ENCODE measurements at regions not wholly inside any gene's neighbourhood (a gene's known extent, or its start where the extent isn't known, plus 50 kb on each side); places are given as distances from the start of the nearest gene placed in this dataset.

DNA sequence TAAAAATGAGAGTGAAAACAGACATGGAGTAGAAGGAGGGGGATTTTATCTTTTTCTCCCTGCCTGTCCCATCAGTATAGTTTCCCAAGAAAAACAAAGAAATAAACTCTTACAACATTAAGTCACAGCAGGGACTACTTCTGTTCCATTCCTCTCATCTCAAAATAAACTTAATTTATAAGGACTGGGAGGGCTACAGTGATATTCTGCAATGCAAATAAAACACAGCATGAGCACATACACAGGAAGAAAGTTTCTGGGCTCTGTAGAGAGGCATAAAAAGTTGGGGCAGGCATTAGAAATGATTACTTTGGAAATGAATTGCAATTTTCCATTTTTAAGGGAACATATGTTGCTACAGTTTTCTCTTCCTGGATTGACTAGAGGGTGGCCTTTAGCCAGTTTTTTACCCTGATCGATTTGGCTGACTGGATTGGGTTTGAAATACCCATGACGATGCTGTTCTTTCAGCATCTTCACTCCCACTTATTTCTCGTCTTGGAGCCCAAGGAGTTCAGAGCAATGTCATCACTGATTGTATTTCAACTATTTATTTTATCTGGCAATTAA, 157.1 kb downstream of the ACTR3 start:
- ChIA-PET POLR2A (no interaction called here), CTCF (no interaction called here)
- Mint-ChIP-seq H3K27ac (no peak overlapping the region), H3K27me3 (no peaks in the 10 kb centered on the region), H3K4me1 (no peaks in the 10 kb centered on the region), H3K36me3 (ENCODE audit: low read depth) (no peaks in the 10 kb centered on the region), H3K4me3 (no peak overlapping the region), H3K9me3 (no peaks in the 10 kb centered on the region)
- DNase-seq = no peak

DNA sequence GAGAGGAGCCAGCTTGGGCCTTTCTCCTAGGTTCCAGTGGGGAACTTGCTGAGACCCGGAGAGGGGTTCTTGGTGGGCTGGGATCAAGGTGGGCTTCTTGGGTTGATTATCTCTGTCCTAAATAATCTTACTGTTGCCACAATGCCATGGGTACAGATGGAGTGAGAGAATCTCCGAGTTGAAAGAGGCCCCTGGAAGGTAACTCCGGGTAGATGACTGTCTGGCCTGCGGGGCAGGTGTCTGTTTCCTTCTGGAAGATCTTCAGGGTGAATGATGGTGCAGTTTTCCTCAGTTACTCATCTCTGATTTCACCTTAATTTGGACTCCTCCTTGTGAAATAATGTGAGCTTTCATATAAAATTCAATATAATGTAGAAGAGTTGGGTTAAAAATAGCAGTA, 159.4 kb downstream of the ACTR3 start:
- Mint-ChIP-seq H3K36me3 (ENCODE audit: low read depth) (no peaks in the 10 kb centered on the region), H3K4me1 (no peaks in the 10 kb centered on the region), H3K27me3 (peaks cover 7% of the 10 kb centered on the region), H3K27ac (no peak overlapping the region), H3K4me3 (no peak overlapping the region), H3K9me3 (no peaks in the 10 kb centered on the region)
- CTCF ChIA-PET = no interaction called here
- POLR2A ChIA-PET = no interaction called here
- no peak for DNase-seq

DNA sequence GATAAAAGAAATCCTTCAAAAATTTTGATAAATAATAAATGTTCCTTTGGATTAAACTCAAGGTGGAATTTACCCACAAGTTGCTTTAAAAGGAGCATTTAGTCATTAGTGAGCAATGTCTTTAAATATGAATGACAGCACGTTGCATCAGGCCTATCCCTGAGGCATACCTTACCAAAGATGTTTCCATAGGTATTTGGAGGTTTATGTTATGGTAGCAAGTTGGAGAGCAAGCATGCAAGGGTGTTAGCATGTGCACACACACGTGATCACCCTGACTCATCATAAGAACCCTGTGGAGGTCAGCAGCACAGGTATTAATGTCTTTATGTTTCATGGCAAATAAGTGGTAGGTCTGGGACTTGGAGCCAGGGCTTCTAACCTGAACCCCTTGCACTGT, 159.9 kb downstream of the ACTR3 start:
- Mint-ChIP-seq H3K9me3 (no peaks in the 10 kb centered on the region), H3K27me3 (peaks cover 7% of the 10 kb centered on the region), H3K36me3 (ENCODE audit: low read depth) (no peaks in the 10 kb centered on the region), H3K4me3 (no peak overlapping the region), H3K4me1 (no peaks in the 10 kb centered on the region), H3K27ac (no peak overlapping the region)
- ChIA-PET POLR2A (no interaction called here), CTCF (no interaction called here)
- DNase-seq = no peak

DNA sequence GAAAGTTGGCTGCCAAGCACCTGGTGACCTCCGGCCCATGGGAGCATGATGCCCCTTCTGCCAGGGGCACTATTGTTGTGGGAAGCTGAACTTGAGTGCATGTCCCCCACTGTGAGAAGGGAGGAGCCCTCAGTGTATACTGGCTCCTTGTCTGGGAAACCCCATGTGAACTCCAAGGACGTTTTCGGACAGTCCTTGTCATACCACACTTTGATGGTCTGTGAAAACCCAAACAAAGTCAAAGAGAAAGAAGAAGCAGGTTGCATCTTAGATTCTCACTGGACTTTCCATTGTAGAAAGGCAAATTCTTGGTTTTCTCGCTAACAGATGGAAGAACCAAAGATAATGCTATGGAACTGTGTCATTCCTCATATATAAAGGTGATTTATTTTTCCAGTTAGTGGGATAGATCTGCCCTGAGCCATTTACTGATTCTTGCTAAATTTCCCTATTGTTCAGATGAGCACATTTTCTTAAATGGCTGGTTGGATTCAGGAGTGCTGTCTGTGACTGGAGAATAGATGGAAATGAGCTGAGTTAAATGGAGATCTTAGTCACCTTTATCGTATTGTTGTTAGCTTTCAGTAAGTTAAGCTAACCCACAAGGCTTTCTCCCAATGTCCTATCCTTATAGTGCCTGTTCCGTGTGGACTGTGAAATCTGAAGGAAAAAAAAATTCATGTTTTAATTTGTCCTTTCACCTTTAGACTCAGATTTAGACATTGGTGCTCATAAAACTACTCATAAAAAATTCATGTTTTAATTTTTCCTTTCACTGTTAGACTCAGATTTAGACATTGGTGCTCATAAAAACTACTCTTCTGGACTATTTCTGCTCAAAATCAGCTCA, 166.6 kb downstream of the ACTR3 start:
- H3K27ac Mint-ChIP-seq = no peak overlapping the region
- ChIA-PET POLR2A (no interaction called here), CTCF (no interaction called here)
- no peak for DNase-seq
- H3K4me1 Mint-ChIP-seq = no peaks in the 10 kb centered on the region
- no peaks in the 10 kb centered on the region for H3K36me3 Mint-ChIP-seq (ENCODE audit: low read depth)
- peaks cover 16% of the 10 kb centered on the region for H3K27me3 Mint-ChIP-seq
- no peaks in the 10 kb centered on the region for H3K9me3 Mint-ChIP-seq
- H3K4me3 Mint-ChIP-seq = no peak overlapping the region

DNA sequence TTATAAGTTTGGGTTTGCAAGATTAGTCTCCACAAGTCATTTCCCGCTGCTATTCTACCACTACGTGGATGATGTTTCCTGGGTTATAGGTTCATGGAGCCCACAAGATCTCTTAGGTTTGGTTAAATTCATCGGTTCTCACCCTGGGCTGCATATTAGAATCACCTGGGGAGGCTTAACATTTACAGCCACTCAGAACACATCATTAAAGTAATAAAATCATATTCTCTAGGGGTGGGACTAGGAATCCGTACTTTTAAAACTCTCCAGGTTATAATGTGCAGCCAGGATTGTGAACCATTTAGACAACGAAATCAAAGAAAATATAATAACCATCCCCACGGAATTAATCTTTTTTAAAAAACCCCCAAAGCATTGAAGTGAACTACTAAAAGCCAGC, 167.7 kb downstream of the ACTR3 start:
- Mint-ChIP-seq H3K4me1 (no peaks in the 10 kb centered on the region), H3K36me3 (ENCODE audit: low read depth) (no peaks in the 10 kb centered on the region), H3K27ac (no peak overlapping the region), H3K9me3 (no peaks in the 10 kb centered on the region), H3K27me3 (peaks cover 13% of the 10 kb centered on the region), H3K4me3 (no peak overlapping the region)
- CTCF ChIA-PET = no interaction called here
- DNase-seq = no peak
- POLR2A ChIA-PET = no interaction called here

DNA sequence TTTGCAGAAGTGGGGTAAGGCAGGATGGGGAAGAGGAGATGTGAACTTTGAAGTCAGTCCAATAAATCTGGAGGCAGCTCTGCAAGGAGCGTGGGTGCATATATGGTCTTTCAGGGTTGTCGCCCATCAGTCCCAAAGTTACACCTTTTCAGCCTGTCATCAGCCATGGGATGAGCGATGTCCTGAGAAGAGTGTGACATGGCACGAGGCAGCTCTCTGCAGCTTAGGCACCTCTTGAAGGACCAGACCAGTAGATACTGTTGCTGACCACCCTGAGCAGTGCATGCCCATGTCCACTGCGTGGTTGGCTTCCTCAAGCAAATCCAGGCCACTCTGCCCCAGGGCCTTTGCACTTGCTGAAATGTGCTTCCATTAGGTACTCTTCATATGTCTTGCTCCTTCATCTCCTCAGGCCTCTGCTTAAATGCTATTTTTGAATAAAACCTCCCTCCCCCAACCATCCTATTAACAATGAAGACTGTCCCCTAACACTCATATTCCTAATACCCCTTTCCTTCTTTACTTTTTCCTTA, 171.7 kb downstream of the ACTR3 start:
- Mint-ChIP-seq H3K36me3 (ENCODE audit: low read depth) (no peaks in the 10 kb centered on the region), H3K4me3 (no peak overlapping the region), H3K27ac (no peak overlapping the region), H3K27me3 (peaks cover 6% of the 10 kb centered on the region), H3K4me1 (no peaks in the 10 kb centered on the region), H3K9me3 (no peaks in the 10 kb centered on the region)
- ChIA-PET CTCF (no interaction called here), POLR2A (no interaction called here)
- no peak for DNase-seq

DNA sequence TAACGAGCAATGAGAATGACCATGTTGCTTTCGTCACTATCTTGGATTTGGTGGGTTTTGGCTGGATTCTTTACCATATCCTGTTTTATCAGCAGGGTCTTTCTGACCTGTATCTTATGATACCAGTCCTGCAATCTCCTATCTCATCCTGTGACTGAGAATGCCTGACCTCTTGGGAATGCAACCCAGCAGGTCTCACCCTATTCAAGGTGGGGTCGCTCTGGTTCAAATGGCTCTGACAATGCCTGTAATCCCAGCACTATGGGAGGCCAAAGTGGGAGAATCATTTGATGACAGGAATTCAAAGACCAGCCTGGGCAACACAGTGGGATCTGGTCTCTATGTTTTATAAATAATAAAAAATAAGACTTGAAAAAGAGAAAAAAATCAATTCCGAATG, 173.5 kb downstream of the ACTR3 start:
- no peaks in the 10 kb centered on the region for H3K36me3 Mint-ChIP-seq (ENCODE audit: low read depth)
- no peak overlapping the region for H3K4me3 Mint-ChIP-seq
- POLR2A ChIA-PET = no interaction called here
- no peak overlapping the region for H3K27ac Mint-ChIP-seq
- H3K9me3 Mint-ChIP-seq = no peaks in the 10 kb centered on the region
- H3K4me1 Mint-ChIP-seq = no peaks in the 10 kb centered on the region
- DNase-seq = no peak
- CTCF ChIA-PET = no interaction called here
- H3K27me3 Mint-ChIP-seq = peaks cover 3% of the 10 kb centered on the region

DNA sequence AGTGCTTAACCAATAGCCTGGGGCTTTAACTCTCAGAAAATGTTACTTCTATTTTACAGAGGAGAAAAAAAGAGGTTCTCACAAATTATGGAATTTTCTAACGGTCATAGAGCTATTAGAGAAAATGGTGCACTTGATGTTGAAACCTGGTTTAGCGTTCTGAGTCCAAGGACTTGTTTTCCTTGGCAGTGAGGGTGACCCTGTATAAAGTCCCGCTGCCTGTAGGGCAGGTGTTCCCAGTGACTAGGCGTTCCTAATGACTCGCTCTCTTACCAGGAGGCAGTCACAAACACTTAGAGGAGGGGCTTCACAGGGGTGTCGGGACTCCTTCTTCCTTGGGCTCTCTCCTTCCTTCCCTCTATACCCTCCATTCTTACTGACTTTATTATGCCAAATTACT, 175.8 kb downstream of the ACTR3 start:
- Mint-ChIP-seq H3K4me3 (no peak overlapping the region), H3K27me3 (peaks cover 3% of the 10 kb centered on the region), H3K27ac (no peak overlapping the region), H3K4me1 (no peaks in the 10 kb centered on the region), H3K36me3 (ENCODE audit: low read depth) (no peaks in the 10 kb centered on the region), H3K9me3 (no peaks in the 10 kb centered on the region)
- ChIA-PET POLR2A (no interaction called here), CTCF (no interaction called here)
- DNase-seq = no peak

DNA sequence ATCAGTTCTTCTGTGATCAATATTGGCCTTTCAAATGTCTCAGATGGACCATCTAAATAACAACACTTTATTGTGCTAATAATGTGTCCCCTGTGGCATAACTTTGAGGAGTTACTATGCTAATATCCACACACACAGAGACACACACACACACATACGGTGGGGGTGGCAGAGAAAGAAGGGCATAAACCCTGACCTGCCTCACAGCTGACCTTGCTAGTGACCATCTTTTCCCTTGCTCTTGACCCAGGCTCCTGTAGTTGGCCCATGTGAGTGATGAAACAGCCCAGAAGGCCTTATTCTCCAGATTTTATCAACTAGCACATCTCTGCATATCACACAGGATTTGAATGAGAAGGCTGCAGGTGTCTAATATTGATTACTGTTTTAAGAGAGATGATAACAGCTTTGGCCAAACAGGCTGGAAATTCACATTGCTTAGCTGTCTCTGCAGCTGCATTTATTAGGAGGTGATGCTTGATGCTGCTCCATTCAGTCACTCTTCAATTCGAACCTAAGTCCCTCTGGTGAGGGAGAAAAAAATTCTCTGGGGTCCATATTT, 176.4 kb downstream of the ACTR3 start:
- Mint-ChIP-seq H3K27me3 (peaks cover 3% of the 10 kb centered on the region), H3K4me3 (no peak overlapping the region), H3K27ac (no peak overlapping the region), H3K4me1 (no peaks in the 10 kb centered on the region), H3K9me3 (no peaks in the 10 kb centered on the region), H3K36me3 (ENCODE audit: low read depth) (no peaks in the 10 kb centered on the region)
- no peak for DNase-seq
- ChIA-PET CTCF (no interaction called here), POLR2A (no interaction called here)

DNA sequence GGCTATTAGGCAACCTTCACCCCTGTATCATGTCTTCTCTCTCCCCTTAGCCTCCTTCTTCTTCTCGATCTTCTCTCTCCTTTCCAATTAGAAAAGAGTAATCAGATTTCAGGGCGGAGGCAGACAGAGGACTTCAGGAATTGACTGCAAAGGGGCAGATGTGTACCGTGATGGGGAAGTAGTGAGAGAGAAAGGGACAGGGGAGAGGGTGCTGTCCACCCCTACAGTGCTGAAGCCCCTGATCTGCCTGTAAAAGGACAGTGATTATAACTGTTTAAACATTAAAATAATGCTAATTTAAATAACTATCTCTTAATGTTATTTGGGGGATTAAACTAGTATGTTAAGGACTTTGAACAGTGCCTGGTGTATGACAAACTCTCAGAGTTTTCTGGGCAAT, 178.5 kb downstream of the ACTR3 start:
- Mint-ChIP-seq H3K27me3 (peaks cover 3% of the 10 kb centered on the region), H3K4me3 (no peak overlapping the region), H3K36me3 (ENCODE audit: low read depth) (no peaks in the 10 kb centered on the region), H3K4me1 (no peaks in the 10 kb centered on the region), H3K27ac (no peak overlapping the region), H3K9me3 (no peaks in the 10 kb centered on the region)
- CTCF ChIA-PET = no interaction called here
- POLR2A ChIA-PET = no interaction called here
- DNase-seq = no peak

DNA sequence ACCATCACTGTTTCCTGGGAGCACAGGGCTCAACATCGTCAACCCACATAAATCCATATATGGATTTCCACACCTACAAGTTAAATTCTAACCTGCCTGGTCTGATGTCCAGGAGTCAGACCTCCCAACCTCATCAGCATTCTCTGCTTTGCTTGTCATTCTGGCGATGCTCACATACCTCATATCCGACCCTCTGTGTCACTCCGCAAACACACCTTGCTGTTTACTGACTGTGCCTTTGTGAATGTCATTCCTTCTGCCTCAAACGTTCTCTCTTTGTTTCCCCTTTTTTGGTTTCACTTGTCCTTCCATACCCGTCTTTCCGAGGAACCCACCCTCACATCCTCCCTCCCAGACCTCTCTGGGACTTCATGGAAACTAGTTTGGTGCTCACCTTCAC, 187.1 kb downstream of the ACTR3 start:
- no peak for DNase-seq
- CTCF ChIA-PET = no interaction called here
- Mint-ChIP-seq H3K4me3 (no peak overlapping the region), H3K9me3 (no peaks in the 10 kb centered on the region), H3K4me1 (no peaks in the 10 kb centered on the region), H3K27me3 (peaks cover 6% of the 10 kb centered on the region), H3K27ac (no peak overlapping the region), H3K36me3 (ENCODE audit: low read depth) (no peaks in the 10 kb centered on the region)
- POLR2A ChIA-PET = no interaction called here

DNA sequence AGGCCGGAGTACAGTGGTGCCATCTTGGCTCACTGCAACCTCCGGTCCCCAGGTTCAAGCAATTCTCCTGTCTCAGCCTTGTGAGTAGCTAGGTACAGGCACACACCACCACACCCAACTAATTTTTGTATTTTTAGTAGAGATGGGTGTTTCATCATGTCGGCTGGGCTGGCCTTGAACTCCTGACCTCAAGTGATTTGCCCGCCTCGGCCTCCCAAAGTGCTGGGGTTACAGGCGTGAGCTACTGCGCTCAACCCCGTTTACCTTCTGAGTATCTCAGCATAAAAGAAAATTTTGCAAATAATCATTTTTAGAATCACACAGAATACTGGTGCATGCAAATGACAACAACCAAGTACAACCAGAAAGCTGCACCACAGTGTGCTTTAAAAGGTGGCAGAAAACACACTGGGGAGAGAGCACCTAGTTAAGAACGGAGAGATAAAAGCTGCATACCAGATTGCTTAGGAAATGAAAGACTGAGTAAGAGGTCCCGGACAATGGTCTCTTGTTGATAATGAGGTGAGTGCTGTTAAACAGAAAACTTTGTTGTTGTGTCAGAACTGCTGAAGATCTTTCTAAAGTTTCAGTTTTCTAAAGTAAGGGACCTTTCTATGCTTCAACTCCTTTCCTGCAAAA, 189.6 kb downstream of the ACTR3 start:
- H3K4me1 Mint-ChIP-seq = no peaks in the 10 kb centered on the region
- POLR2A ChIA-PET = no interaction called here
- H3K27me3 Mint-ChIP-seq = peaks cover 6% of the 10 kb centered on the region
- CTCF ChIA-PET = no interaction called here
- no peaks in the 10 kb centered on the region for H3K9me3 Mint-ChIP-seq
- no peak for DNase-seq
- H3K4me3 Mint-ChIP-seq = no peak overlapping the region
- H3K27ac Mint-ChIP-seq = no peak overlapping the region
- no peaks in the 10 kb centered on the region for H3K36me3 Mint-ChIP-seq (ENCODE audit: low read depth)

DNA sequence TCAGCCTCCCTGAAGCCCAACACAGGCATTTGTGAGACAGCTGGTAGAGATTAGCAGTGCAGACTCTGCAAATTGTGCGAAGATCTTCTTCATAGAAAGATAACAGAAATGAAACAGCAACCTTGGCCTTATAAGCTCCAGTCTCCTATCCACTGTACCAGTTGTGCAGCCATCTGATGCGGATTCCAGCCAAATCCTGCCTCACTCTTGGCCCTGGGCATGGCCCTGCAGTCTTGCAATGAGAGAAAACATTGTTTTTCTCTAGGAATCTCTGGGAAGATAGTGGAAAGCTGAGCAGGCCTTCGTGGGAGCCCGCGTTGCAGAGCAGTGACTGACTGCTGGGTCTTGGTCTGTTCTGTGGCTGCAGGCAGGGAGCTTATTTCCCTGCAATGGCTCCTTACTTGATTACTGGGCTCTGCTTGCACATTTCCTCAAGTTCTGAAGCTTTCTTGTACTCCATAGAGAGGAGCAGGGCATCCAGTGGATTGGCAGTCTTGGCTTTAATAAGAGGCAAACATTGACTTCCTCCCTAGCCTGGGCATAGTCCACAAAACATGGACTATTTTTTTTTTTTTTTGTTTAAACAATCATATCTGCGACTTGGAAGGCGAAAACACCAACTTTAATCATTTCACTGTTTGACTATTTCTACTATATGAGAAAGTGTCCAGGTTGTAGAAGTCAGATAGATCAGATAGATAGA, 193.0 kb downstream of the ACTR3 start:
- Mint-ChIP-seq H3K27me3 (peaks cover 6% of the 10 kb centered on the region), H3K9me3 (no peaks in the 10 kb centered on the region), H3K27ac (no peak overlapping the region), H3K4me3 (no peak overlapping the region), H3K36me3 (ENCODE audit: low read depth) (no peaks in the 10 kb centered on the region), H3K4me1 (no peaks in the 10 kb centered on the region)
- CTCF ChIA-PET = no interaction called here
- no peak for DNase-seq
- POLR2A ChIA-PET = no interaction called here
